A673 (cell line): ENCODE measurements at regions not wholly inside any gene's neighbourhood (a gene's known extent, or its start where the extent isn't known, plus 50 kb on each side); places are given as distances from the start of the nearest gene placed in this dataset.

ENCODE experiments used
- CTCF ChIP-seq: fragments of 300-800, 200-600 bp; sonication (generic); conservative IDR thresholded peaks from 2 replicates; pipeline ENCODE4 v1.5.1; 2017; ENCODE audit warnings: low read depth, mild to moderate bottlenecking, antibody characterized with exemption, low read length, moderate library complexity, mixed read lengths
- EZH2 ChIP-seq: fragments of 200-600 bp; sonication (generic); IDR thresholded peaks from 2 replicates; pipeline ENCODE4 v1.6.1; 2017; ENCODE audit warnings: borderline replicate concordance, low read depth, mild to moderate bottlenecking, mixed read lengths, antibody characterized with exemption, low read length; ENCODE audit not compliant: poor library complexity, severe bottlenecking

DNA sequence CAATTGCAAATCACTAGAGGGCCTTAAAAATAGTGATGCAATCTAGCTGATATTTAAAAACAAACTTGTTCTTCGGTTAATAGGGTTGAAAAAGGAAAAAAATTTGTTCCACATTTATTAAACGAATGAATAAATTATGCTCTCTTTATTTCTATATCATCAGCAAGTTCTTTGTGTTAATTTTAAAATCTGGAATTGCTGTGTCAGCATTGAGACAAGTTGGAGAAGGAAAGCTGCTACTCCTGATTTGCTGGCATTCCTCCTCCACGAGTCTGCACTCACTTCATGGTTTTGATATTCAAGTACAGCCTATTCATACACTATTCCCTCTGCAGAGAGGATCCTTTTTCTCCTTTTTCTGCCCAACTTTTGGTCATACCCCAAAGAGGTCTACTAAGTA lies 117.6 kb downstream of the MRPL39 start:
- TF ChIP-seq CTCF: no peak
- TF ChIP-seq EZH2: no peak
